HG03378 (cell line): ENCODE measurements at regions not wholly inside any gene's neighbourhood (a gene's known extent, or its start where the extent isn't known, plus 50 kb on each side); places are given as distances from the start of the nearest gene placed in this dataset.

Experiments used
- ATAC-seq: cut with Tn5 transposase; IDR thresholded peaks from one replicate; pipeline ENCODE4 v1.9.1; 2021; ENCODE audit warnings: mild to moderate bottlenecking, moderate library complexity; ENCODE audit not compliant: unreplicated experiment

DNA sequence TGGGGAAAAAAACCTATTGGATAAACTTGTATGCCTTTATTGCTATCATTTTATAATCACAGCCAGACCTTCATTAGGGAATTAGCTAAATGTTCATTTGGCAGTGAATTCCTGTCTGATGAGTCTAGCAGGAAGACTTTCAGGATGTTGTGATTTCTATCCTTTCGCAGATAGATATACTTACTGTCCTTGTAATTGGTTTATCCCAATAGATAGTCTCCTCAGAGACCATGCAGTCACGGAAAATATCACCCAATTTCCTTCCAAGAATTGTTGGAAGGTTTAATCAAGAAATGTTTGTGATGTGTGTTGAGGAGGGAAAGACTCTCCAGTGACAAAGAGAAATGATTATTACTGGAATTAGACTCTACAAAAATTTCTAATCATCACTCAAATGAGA is 1937.9 kb upstream of the WWC1 start:
- no peak for ATAC-seq

GRCh38 chr5:166354332-166354731 is 1937.1 kb upstream of the WWC1 start:
- no peak for ATAC-seq

GRCh38 chr5:166356096-166356495 is 1935.3 kb upstream of the WWC1 start:
- ATAC-seq: no peak

DNA sequence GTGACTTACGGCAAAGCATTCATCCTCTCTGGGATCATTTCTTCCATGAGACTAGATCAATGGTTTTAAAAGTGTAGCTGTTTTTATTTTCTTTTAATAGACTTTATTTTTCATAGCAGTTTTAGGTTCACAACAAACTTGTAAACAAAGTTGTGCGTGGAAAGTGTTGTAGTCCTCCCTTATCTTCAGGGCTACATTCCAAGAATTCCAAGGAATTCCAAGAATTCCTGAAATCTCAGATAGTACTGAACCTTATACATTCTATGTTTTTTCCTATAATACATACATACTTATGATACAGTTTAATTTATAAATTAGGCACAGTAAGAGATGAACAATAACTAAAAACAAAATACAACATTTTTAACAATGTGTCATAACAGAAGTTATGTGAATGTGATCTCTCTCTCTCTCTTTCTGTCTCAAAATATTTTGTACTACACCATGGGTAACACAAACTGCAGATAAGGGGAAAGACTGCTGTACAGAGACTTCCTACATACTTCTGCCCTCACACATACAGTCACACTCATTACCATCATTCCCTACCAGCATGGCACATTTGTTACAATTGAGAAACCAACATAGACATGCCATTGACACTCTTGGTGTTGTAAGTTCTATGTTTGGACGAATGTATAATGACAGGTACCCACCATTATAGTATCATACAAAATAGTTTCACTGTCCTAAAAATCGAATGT is 1933.2 kb upstream of the WWC1 start:
- ATAC-seq: no peak

GRCh38 chr5:166363087-166363760 is 1928.2 kb upstream of the WWC1 start:
- ATAC-seq: no peak

DNA sequence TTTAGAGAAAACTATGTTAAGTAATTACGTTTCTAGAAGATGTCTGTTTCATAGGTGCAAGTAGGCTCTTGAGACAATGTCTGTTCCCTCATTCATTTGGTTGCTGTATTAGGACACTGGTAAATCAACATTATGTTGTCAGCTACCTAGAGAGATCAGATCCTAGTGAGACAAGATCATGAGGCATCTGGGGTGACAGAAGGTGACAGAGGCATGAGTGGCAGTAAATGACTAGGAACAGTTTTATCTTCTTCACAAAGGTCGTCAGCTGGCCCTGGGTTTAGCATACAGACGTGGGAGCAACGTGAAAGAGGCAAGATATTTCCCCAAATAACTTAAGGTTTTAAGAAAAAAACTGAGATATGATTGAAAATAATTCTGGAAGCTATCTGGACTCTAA is 1926.3 kb upstream of the WWC1 start:
- no peak for ATAC-seq

GRCh38 chr5:166367391-166367790 is 1924.1 kb upstream of the WWC1 start:
- ATAC-seq: no peak

- no peak for ATAC-seq
Observed at GRCh38 chr5:166369346-166369745, 1922.1 kb upstream of the WWC1 start.

DNA sequence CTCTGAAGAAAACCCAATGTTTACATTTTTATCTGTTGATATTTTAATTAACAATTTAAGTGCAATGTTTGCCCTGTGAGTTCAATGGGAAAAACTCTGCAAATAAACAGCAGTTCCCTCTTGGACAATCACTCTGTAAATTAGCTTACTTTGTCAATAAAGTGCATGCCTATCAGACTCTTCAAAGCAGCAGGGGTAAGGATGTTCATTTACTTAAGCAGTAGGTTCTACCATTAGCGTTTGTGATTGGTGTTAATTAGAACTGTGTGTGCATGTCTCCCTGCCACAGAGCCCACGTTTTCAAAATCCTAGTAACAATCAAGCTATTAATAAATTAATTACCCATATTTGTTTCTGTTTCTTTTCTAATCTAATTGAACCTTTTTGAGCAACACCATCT is 1921.6 kb upstream of the WWC1 start:
- no peak for ATAC-seq

GRCh38 chr5:166370928-166371690 is 1920.3 kb upstream of the WWC1 start:
- no peak for ATAC-seq

DNA sequence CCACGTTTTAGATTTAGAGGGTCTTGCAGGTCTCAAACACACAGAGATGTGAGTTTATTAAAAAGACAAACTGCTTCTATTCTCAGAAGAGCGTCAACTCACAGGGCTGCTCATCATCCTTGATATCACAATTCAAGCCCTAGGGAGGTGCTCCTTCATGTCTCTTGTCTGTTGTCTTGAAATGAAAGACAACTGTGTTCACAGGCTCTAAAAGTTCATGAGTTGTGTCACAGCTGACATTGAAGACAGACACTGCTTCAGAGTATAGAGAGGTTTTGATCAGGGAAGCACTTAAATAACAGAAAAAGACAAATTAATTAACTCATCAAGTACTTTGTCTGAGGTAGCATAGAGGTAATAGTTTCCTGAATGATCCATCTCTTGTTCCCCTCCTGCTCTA is 1917.6 kb upstream of the WWC1 start:
- ATAC-seq: no peak

GRCh38 chr5:166377756-166378155 is 1913.7 kb upstream of the WWC1 start:
- no peak for ATAC-seq

- no peak for ATAC-seq
Observed at GRCh38 chr5:166379517-166379916, 1911.9 kb upstream of the WWC1 start.

DNA sequence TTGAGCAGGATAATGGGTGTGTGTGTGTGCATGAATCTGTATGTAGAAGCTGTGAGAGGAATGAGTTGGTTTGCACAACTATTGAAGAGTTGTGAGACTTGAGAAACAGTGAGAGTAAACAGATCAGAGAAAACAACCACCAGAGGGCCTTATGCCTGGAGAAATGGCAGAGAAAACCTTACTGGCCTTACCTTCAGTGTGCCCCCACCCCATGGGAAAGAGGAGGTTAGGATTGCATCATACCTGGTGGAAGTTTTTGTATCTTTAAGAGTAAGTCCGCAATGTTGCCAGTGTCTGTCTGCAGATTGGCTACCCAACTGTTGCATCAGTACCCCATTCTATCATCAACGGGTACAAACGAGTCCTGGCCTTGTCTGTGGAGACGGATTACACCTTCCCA is 1909.4 kb upstream of the WWC1 start:
- ATAC-seq: no peak

DNA sequence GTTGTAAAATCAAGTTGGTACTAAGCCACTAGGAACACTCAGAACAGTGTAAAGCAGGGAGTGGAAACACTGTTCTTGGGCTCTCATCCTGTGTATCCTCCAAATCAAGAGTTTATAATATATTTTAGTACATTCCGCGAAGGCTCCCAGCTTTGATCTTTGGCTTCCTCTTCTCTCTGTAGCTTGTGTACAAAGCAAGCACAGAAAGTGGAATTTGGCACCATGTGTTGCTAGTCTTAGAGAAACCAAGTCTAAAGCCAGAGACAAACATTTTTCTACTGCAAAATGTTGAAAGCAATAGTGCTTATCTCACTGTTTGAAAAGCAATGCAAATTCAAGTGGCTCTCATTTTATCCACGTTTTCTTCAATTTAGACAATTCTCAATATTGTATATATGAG is 1893.3 kb upstream of the WWC1 start:
- ATAC-seq: no peak

DNA sequence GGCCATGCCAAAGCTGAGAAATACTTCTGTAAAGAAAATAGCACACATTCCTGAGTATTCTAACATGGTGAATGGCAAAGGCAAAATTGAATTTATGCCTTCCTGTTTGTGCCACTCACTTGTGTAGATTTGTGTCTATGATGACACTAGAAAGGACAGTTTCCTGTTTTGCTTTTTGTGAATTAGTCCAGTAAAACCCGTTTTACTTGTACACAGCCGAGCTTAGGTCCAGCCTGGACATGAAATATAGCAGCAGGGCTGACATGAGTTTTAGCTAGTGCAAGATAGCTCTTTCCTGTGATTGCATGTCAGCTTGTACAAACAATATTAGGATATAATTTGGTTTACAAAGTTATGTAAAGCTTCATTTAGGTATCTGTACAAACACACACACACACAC is 1891.7 kb upstream of the WWC1 start:
- no peak for ATAC-seq

DNA sequence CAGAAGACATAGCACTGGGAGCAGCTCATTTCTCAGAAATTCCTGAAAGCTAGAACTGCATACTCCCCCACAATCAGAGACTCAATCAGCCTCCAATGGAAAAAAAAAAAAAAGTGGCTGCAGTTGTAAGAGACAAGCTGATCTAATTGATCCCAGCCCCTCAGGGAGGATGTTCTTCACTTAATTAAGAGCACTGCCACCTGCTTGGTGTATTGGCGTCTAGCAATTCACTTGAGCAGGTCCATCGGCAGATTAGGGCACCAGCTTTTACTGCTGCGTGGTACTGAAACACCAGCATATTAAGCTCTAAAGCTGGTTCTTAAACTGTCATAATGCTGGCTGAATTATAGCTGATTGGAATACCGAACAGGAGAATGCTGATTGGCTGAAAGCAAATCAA is 1890.1 kb upstream of the WWC1 start:
- no peak for ATAC-seq

- no peak for ATAC-seq
Observed at GRCh38 chr5:166412191-166412590, 1879.3 kb upstream of the WWC1 start.

- ATAC-seq: no peak
Observed at GRCh38 chr5:166427211-166427610, 1864.2 kb upstream of the WWC1 start.

DNA sequence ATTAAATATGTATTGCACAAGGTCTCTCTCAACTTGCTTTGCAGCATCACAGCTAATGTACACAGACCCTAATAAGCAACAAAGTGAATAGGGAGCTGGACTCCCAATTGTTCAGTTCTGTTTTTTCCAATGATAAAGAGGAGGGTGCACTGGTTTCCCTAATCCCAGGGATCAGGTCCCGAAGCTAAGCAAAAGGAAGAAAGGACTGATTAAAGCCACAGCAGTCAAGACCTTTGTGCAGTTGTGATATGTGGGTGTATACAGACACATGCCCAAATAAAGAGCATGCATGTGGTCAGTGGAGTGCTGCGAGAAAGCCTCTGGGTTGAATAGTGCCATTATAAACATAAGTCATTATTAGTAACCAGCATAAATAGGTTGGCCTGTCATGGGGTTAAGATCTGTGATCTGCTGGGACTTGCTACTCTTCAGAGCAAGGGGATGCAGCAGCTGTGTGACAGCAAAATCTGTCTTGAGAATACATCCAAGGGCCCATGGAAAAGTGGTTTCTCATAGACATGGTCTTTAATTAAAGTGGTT is 1863.1 kb upstream of the WWC1 start:
- ATAC-seq: no peak

GRCh38 chr5:166430491-166431319 is 1860.7 kb upstream of the WWC1 start:
- no peak for ATAC-seq
